Upper lobe of right lung (tissue), 1 donor: ENCODE measurements at regions not wholly inside any gene's neighbourhood (a gene's known extent, or its start where the extent isn't known, plus 50 kb on each side); places are given as distances from the start of the nearest gene placed in this dataset.
"Not testable (repeated sequence)": the region's sequence is repeated elsewhere in the genome, so short reads cannot be mapped to it uniquely, and the experiment has no call there.

Source experiments
- ATAC-seq: fragments of 200-7000 bp; cut with Tn5 transposase; one replicate; pipeline ENCODE4 v1.9.1; 2020; ENCODE audit warnings: mild to moderate bottlenecking, moderate library complexity
- DNase-seq: peaks from one replicate; pipeline ENCODE4 v3.0.0-alpha.2; 2020
- H3K27ac ChIP-seq: fragments of 200-600 bp; one replicate; pipeline ENCODE4 v1.8.0; 2022
- H3K27me3 ChIP-seq: fragments of 200-600 bp; one replicate; pipeline ENCODE4 v1.8.0; 2022; ENCODE audit warnings: mild to moderate bottlenecking
- H3K36me3 ChIP-seq: fragments of 200-600 bp; one replicate; pipeline ENCODE4 v1.8.0; 2022
- H3K4me1 ChIP-seq: fragments of 200-600 bp; one replicate; pipeline ENCODE4 v1.8.0; 2022
- H3K4me3 ChIP-seq: fragments of 200-600 bp; one replicate; pipeline ENCODE4 v1.8.0; 2022; ENCODE audit warnings: mild to moderate bottlenecking
- H3K9me3 ChIP-seq: fragments of 200-600 bp; one replicate; pipeline ENCODE4 v1.8.0; 2022
- intact Hi-C: fragments of 100-400 bp; cut with DNase I; formaldehyde crosslinking; loops from one replicate; pipeline ENCODE4 v1.11.0; 2022
- donor health status: DM: no; HTN: yes; CAD: no; lungs with severe emphysema.

DNA sequence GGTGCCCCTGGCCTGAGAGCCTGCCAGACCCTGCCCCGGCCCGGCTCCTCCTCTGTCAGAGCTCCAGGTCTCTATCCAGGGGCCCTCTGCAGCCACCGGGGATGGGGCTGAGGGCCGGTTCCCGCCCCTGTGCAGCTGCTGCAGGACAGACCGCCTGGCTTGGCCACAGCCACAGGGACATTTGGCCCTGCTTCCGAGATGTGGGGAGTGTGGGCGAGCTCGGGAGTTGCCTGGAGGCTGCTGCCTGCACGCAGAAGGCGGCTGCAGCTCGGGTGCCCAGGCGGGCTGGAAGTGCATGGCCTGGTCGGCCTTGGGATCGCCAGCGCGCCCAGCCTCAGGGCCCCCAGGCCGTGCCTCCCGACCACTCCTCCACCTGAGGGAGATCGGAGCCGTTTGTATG is 284.8 kb downstream of the CWH43 start:
- H3K9me3 ChIP-seq, H3K4me3 ChIP-seq, intact Hi-C loops, H3K4me1 ChIP-seq, H3K36me3 ChIP-seq, H3K27me3 ChIP-seq, DNase-seq, H3K27ac ChIP-seq, ATAC-seq: not testable (repeated sequence)

DNA sequence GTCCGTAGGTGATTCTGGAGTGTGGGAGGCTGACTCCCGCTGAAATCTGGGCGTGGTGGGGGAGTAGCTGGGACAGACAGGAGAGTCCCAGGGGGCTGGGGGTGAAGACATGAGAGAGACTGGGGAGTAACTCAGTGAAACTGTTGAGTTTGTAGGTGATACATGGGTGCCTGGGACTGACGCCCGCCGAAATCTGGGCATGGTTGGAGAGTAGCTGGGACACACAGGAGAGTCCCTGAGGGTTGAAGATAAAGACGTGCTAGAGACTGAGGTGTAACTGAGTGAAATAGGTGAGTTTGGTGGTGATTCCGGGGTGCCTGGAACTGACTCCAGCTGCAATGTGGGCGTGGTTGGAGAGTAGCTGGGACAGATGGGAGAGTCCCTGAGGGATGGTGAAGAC is 299.8 kb downstream of the CWH43 start:
- H3K27me3 ChIP-seq, intact Hi-C loops, H3K4me3 ChIP-seq, H3K4me1 ChIP-seq, H3K9me3 ChIP-seq, H3K27ac ChIP-seq, H3K36me3 ChIP-seq, ATAC-seq: not testable (repeated sequence)
- peak; percentile 61 for DNase-seq

DNA sequence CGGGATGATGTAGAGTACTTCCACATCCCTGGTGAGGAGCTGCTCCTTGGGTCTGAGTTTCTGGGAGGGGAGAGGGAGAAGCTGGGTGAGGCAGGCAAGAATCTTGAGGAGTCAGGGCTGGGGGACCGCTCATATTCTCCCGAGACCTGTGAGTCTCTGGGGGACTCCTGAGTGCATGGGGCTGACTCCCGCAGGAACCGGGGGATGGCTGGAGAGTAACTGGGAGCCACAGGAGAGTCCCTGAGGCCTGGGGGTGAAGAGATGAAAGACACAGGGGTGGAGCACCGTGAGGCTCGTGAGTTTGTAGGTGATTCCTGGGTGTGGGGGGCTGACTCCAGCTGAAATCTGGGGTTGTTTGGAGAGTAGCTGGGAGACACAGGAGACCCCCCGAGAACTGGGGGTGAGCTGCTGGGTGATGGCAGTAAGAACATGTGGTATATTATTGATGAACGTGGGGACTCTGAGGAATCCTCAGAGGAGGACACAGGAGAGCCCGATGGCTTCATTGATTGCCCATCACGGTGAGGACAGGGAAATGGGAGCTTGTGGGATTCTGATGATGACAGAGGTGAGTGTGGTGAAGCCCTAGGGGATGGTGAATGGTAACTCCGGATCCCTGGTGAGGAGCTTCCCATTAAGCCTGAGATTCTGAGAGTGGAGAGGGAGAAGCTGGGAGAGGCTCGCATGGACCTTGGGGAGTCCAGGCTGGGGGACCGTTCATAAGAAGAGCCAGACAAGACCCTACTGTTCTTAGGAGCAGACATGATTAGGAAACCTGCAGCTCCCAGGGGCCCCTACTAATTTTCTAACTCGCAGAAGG is 301.1 kb downstream of the CWH43 start:
- H3K36me3 ChIP-seq, H3K4me3 ChIP-seq, H3K4me1 ChIP-seq, H3K9me3 ChIP-seq, H3K27ac ChIP-seq, H3K27me3 ChIP-seq, intact Hi-C loops, ATAC-seq: not testable (repeated sequence)
- DNase-seq = peak; percentile 73

- H3K9me3 ChIP-seq, H3K27me3 ChIP-seq, H3K4me3 ChIP-seq, H3K27ac ChIP-seq, ATAC-seq, H3K4me1 ChIP-seq, intact Hi-C loops, H3K36me3 ChIP-seq: not testable (repeated sequence)
- peak; percentile 78 for DNase-seq
These were observed 301.8 kb downstream of the CWH43 start for GRCh38 chr4:49287893-49288292.

- H3K36me3 ChIP-seq, H3K4me1 ChIP-seq, intact Hi-C loops, H3K27me3 ChIP-seq, ATAC-seq, H3K27ac ChIP-seq, H3K4me3 ChIP-seq, H3K9me3 ChIP-seq: not testable (repeated sequence)
- DNase-seq = peak; percentile 64
These were observed 302.7 kb downstream of the CWH43 start for GRCh38 chr4:49288796-49289195.

DNA sequence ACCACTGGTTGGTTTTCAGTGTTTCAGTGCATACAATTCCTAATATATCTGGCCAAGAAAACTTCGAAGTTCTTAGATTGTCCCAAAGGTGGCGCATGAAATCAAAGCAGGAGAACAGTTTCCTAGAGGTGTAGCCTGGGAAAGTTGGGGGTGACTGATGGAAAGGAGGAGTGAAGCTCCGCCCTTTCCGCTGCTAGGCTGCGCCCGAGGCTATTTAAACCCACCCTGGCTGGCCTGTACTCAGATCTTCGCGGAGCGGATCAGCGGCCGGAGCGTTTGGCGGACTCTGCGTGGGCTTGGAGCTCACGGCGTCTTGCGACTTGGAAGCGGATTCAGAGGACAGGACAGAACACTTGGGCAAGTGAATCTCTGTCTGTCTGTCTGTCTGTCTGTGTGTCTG is 328.7 kb downstream of the CWH43 start:
- H3K4me1 ChIP-seq, H3K9me3 ChIP-seq, H3K36me3 ChIP-seq, H3K4me3 ChIP-seq, ATAC-seq, DNase-seq, H3K27ac ChIP-seq, intact Hi-C loops, H3K27me3 ChIP-seq: not testable (repeated sequence)

DNA sequence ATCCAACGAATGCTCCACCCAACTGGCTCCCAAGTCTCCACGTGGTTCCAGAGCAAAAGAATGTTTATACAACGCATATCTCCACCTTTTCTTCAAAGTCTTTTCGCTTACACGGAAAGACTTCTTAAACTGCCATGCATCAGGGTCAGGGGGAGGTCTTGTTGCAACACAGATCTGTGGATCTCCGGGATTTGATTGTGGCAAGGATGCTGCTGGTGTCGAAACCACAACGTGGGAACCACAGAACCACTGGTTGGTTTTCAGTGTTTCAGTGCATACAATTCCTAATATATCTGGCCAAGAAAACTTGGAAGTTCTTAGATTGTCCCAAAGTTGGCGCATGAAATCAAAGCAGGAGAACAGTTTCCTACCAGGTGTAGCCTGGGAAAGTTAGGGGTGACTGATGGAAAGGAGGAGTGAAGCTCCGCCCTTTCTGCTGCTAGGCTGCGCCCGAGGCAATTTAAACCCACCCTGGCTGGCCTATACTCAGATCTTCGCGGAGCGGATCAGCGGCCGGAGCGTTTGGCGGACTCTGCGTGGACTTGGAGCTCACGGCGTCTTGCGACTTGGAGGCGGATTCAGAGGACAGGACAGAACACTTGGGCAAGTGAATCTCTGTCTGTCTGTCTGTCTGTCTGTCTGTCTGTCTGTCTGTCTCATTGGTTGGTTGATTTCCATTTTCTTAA is 334.8 kb downstream of the CWH43 start:
- H3K27ac ChIP-seq, H3K9me3 ChIP-seq, ATAC-seq, H3K36me3 ChIP-seq, H3K27me3 ChIP-seq, intact Hi-C loops, DNase-seq, H3K4me3 ChIP-seq, H3K4me1 ChIP-seq: not testable (repeated sequence)

- intact Hi-C loops, H3K27me3 ChIP-seq, H3K4me1 ChIP-seq, ATAC-seq, H3K36me3 ChIP-seq, H3K9me3 ChIP-seq, H3K4me3 ChIP-seq, DNase-seq, H3K27ac ChIP-seq: not testable (repeated sequence)
These were observed 335.6 kb downstream of the CWH43 start for GRCh38 chr4:49321511-49322300.

- H3K27me3 ChIP-seq, H3K4me3 ChIP-seq, H3K4me1 ChIP-seq, DNase-seq, H3K36me3 ChIP-seq, intact Hi-C loops, ATAC-seq, H3K27ac ChIP-seq, H3K9me3 ChIP-seq: not testable (repeated sequence)
These were observed 336.8 kb downstream of the CWH43 start for GRCh38 chr4:49322610-49323572.

- H3K9me3 ChIP-seq, H3K36me3 ChIP-seq, H3K27ac ChIP-seq, H3K4me3 ChIP-seq, H3K4me1 ChIP-seq, ATAC-seq, H3K27me3 ChIP-seq, intact Hi-C loops, DNase-seq: not testable (repeated sequence)
These were observed 337.5 kb downstream of the CWH43 start for GRCh38 chr4:49323573-49323940.
